GM12874 (cell line): ENCODE measurements at regions not wholly inside any gene's neighbourhood (a gene's known extent, or its start where the extent isn't known, plus 50 kb on each side); places are given as distances from the start of the nearest gene placed in this dataset.

Source experiments
- TF ChIP-seq, protein P1 (sequence below): IDR thresholded peaks from 2 replicates; pipeline ENCODE4 v1.5.1; 2011; ENCODE audit warnings: low read depth, mild to moderate bottlenecking, control low read depth, low read length, moderate library complexity; ENCODE audit not compliant: insufficient read depth

DNA sequence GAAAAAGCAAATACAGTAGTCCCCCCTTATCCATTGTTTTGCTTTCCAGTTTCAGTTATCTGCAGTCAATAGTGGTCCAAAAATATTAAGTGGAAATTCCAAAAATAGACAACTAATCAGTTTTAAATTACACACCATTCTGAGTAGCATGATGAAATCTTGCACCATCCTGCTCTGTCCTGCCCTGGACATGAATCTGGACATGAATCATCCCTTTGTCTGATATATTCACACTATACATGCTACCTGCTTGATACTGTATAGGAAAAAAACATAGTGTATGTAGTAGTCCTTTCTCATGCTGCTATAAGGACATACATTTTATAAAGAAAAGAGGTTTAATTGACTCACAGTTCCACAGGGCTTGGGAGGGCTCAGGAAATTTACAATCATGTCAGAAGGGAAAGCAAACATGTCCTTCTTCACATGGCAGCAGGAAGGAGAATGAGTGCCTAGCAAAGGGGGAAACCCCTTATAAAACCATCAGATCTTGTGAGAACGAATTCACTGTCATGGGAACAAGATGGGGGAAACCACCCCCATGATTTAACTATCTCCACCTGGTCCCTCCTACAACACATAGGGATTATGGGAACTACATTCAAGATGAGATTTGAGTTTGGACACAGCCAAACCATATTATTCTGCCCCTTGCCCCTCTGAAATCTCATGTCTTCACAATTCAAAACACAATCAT, 153.9 kb downstream of the ARRDC3 start:
- TF ChIP-seq, protein P1, sequence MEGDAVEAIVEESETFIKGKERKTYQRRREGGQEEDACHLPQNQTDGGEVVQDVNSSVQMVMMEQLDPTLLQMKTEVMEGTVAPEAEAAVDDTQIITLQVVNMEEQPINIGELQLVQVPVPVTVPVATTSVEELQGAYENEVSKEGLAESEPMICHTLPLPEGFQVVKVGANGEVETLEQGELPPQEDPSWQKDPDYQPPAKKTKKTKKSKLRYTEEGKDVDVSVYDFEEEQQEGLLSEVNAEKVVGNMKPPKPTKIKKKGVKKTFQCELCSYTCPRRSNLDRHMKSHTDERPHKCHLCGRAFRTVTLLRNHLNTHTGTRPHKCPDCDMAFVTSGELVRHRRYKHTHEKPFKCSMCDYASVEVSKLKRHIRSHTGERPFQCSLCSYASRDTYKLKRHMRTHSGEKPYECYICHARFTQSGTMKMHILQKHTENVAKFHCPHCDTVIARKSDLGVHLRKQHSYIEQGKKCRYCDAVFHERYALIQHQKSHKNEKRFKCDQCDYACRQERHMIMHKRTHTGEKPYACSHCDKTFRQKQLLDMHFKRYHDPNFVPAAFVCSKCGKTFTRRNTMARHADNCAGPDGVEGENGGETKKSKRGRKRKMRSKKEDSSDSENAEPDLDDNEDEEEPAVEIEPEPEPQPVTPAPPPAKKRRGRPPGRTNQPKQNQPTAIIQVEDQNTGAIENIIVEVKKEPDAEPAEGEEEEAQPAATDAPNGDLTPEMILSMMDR = no peak

DNA sequence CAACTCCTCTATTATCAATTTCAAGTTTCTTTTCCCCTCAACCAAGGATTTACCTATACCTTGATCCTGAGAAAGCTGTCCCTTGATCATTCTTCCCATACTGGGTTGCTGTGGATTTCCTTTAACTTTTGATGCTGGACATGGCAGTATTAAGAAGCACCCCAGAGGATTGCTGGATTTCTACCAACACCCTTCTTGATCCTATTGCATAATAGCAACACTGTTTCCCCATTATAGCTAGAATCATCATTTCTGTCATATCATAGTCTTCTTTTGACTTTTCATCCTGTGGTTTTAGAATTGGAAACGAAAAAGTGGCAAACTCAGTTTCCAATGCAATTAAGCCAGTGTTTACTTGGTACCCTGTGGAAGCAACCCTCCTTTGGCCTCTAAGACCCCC, 154.9 kb downstream of the ARRDC3 start:
- TF ChIP-seq, protein P1 = no peak

DNA sequence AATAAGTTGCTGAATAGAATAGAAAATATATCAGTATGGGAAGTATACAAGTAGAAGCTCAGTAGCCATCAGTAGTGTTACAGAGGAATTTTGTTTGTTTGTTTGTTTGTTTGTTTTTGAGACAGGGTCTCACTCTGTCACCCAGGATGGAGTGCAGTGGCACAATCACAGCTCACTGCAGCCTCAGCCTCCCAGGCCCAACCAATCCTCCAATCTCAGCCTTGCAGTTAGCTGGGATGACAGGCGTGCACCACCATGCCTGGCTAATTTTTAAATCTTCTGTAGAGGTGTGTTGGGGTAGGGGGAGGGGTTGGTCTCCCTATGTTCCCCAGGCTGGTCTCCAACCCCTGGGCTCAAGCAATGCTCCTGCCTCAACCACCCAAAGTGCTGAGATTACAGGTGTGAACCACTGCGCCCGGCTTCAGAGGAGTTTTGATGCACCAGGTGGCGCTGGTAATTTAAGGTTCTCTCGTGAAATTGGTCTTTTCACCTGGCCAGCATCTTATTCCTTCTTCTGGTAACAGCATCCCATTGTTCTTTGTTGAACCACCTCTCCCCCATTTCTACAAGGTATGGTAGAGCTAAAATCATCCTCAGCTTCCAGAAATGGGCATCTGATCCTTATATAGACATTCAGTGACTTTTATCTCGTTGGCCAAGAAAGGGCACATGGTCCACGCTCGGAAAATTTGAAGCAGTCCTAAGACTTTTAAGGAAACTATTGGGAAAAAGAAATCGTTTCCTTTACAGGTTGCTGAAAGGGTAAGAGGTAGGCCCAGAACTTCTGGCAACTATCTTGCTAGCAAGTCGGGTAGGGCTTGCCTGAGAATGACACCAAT, 157.1 kb downstream of the ARRDC3 start:
- TF ChIP-seq, protein P1 = peak; percentile 46; the same call in 1 of the 2 replicates

DNA sequence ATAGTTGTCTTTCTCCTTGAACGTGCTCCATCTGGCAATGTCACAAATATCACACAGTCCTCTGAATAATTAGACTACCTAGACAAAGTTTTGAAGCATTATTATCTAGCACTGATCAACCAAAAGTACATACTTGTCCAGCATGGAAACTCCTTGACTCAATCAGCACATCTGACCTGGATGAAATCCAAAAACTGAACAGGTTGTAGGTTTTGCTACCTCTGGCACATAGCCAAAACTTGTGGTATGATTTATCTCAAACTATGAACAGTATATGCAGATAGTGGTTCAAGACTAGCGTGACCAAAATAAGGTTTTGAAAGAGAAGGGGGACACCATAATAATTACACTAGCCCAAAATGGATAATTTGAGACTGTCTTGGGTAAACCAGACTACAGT, 158.1 kb downstream of the ARRDC3 start:
- TF ChIP-seq, protein P1 = no peak

DNA sequence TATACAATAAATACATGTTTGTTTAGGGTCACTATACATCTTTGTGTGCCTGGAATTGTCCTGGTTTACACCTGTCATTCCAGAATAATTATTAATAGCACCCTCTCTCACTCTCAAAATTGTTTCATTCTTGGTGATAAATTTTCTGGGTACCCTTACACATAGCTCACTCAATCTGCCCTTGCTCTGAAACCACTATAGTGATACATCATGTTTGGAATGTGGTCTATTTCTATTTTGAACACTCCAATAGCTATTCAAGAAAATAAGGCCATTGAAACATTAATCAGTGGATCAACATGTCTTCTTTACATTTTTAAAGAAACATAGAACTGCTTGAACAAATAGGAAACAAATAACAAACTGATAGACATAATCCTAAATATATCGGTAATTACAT, 158.7 kb downstream of the ARRDC3 start:
- TF ChIP-seq, protein P1 = no peak

DNA sequence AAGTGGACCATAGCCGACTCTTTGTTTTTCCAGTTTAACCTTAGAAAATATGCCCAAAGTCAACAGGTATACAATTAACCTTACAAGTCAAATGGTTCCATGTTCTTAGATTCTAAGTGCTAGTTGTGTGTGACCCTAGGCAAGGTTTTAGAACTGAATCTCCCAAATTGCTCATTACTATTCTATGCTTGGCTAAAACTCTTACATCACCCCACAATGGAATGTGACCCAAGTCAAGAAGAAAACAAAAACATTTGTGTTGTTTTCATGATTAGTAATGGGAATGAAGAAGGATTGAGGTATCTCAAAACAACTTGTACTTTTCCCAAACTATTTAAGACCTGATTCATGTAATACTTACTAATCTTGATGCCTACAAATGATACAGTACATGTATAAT, 159.2 kb downstream of the ARRDC3 start:
- TF ChIP-seq, protein P1 = no peak

DNA sequence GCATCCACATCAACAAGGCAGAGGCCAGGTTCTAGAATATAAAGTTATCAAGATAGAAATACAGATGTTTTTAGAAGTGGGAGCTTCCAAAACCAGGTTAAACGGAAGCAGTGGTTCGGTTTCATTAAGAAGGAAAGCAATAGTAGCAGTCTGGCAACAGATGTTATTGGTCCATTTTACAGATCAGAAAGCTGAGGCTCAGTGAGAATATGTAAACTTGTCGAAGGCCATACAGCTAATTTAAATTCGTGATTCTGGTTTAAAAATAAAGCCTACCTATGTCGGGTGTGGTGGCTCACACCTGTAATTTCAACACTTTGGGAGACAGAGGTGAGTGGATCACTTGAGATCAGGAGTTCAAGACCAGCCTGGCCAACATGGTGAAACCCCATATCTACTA, 160.6 kb downstream of the ARRDC3 start:
- TF ChIP-seq, protein P1 = no peak
